ENCODE measurements at regions not wholly inside any gene's neighbourhood (a gene's known extent, or its start where the extent isn't known, plus 50 kb on each side); places are given as distances from the start of the nearest gene placed in this dataset.

- H3K4me2 ChIP-seq, result no peak overlapping the region
- no peaks in the 10 kb centered on the region for H3K27me3 ChIP-seq (ENCODE audit: insufficient read depth)
- peaks cover 0 to 15% of the 10 kb centered on the region in 2 experiments; a peak in 1 of 4 replicates for H3K4me1 ChIP-seq (ENCODE audit: control insufficient read depth in 1 of 2, insufficient read depth in 2 of 2, low read depth in 1 of 2, low read length in 1 of 2)
- TF ChIP-seq JUND (IDR thresholded peaks at IDR 0.05) (no peak), EP300 (IDR thresholded peaks at IDR 0.05; ENCODE audit: borderline replicate concordance in 1 of 2, low read depth in 1 of 2, low read length in 1 of 2) (no peak), NFIC (IDR thresholded peaks at IDR 0.05; ENCODE audit: borderline replicate concordance) (no peak), RXRA (IDR thresholded peaks at IDR 0.05; ENCODE audit: borderline replicate concordance, low read depth) (no peak), EZH2phosphoT487 (IDR thresholded peaks at IDR 0.05; ENCODE audit: borderline replicate concordance, low read depth) (no peak), TAF1 (IDR thresholded peaks at IDR 0.05; ENCODE audit: borderline replicate concordance, low read depth, low read length) (no peak), FOXJ3 (CRISPR knock-in tag; IDR thresholded peaks at IDR 0.05) (no peak), ZBTB33 (IDR thresholded peaks at IDR 0.05; ENCODE audit: borderline replicate concordance, low read depth) (no peak), SMC3 (IDR thresholded peaks at IDR 0.05; ENCODE audit: low read depth, low read length) (no peak), MXI1 (IDR thresholded peaks at IDR 0.05; ENCODE audit: low read depth, low read length) (no peak), YY1 (IDR thresholded peaks at IDR 0.05; ENCODE audit: low read depth) (no peak), RCOR1 (IDR thresholded peaks at IDR 0.05; ENCODE audit: low read length) (no peak), NRF1 (IDR thresholded peaks at IDR 0.05; ENCODE audit: low read depth, low read length) (no peak), ELF1 (IDR thresholded peaks at IDR 0.05) (no peak)
- TF ChIP-seq, protein P1, sequence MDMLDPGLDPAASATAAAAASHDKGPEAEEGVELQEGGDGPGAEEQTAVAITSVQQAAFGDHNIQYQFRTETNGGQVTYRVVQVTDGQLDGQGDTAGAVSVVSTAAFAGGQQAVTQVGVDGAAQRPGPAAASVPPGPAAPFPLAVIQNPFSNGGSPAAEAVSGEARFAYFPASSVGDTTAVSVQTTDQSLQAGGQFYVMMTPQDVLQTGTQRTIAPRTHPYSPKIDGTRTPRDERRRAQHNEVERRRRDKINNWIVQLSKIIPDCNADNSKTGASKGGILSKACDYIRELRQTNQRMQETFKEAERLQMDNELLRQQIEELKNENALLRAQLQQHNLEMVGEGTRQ (IDR thresholded peaks at IDR 0.05; ENCODE audit: borderline replicate concordance, low read depth, low read length), result no peak
- TF ChIP-seq, protein P2, sequence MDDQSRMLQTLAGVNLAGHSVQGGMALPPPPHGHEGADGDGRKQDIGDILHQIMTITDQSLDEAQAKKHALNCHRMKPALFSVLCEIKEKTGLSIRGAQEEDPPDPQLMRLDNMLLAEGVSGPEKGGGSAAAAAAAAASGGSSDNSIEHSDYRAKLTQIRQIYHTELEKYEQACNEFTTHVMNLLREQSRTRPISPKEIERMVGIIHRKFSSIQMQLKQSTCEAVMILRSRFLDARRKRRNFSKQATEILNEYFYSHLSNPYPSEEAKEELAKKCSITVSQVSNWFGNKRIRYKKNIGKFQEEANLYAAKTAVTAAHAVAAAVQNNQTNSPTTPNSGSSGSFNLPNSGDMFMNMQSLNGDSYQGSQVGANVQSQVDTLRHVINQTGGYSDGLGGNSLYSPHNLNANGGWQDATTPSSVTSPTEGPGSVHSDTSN (IDR thresholded peaks at IDR 0.05), result no peak
- 63% methylated on average over 2 of the region's 3 CpGs for WGBS (ENCODE audit: low lambda C conversion rate)
- CTCF ChIA-PET, result no interaction called here
- H3K79me2 ChIP-seq (ENCODE audit: insufficient read depth), result no peaks in the 10 kb centered on the region
- no peak overlapping the region for H3K4me3 ChIP-seq (ENCODE audit: low read depth in 2 of 2, low read length in 1 of 2)
- no peak overlapping the region for H2AFZ ChIP-seq (ENCODE audit: low read depth)
- no peak for DNase-seq
- H3K36me3 ChIP-seq (replicated peaks in 1 of 2; ENCODE audit: control insufficient read depth in 1 of 2, insufficient read depth in 2 of 2, low read length in 1 of 2), result no peaks in the 10 kb centered on the region
- no peaks in the 10 kb centered on the region for H3K9me2 ChIP-seq
- POLR2A ChIA-PET, result no interaction called here
- no peaks in the 10 kb centered on the region for H4K20me1 ChIP-seq (ENCODE audit: insufficient read depth)
- no peaks in the 10 kb centered on the region for H3F3A ChIP-seq (replicated peaks; ENCODE audit: insufficient read depth)
- H3K9me3 ChIP-seq, result no peaks in the 10 kb centered on the region
- no peak overlapping the region for H3K27ac ChIP-seq (ENCODE audit: low read depth in 2 of 2, low read length in 1 of 2)
- no peak overlapping the region for H3K9ac ChIP-seq
Measured at GRCh38 chr3:194844046-194844445, 158.4 kb downstream of the FAM43A start.
